ENCODE measurements at regions not wholly inside any gene's neighbourhood (a gene's known extent, or its start where the extent isn't known, plus 50 kb on each side); places are given as distances from the start of the nearest gene placed in this dataset.
"Not testable (repeated sequence)": the region's sequence is repeated elsewhere in the genome, so short reads cannot be mapped to it uniquely, and the experiment has no call there.

- DNase-seq (ENCODE audit: low read depth in 2 of 2), result no peak
Observed at GRCh38 chr1:232352366-232352765, 277.6 kb downstream of the SIPA1L2 start.

DNA sequence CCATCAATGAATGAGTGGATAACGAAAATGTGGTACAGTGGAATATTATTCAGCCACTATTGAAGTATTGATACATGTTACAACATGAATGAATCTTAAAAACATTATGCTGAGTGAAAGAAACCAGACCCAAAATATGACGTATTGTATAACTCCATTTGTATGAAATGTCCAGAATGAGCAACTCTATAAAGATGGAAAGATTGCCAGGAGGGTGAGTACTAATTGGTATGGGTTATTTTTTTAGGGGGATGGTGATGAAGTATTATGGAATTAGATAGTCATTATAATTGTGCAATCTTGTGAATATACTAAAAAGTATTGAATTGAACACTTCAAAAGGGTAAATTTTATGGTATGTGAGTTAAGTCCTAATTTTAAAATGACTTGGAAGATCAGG is 278.6 kb downstream of the SIPA1L2 start:
- DNase-seq (ENCODE audit: low read depth in 2 of 2), result no peak

DNA sequence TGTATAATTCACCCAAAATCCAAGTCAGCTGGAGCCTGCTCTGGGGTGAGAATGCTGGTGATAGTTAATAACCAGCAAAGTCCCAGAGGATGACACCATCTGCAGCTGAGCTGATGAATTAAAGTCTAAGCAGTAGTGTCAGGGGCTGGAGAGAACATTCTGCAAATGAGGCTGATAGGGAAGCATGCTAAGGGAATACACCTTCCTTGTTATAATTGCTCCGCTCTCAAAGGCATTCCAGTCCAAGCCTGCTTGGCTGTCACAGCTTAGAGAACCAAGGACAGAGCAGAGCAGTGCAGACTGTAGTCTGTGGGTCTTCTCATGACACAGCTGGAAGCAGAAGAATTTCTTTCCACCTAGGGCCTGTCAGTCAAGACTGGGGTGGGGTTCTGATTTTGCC is 283.1 kb downstream of the SIPA1L2 start:
- no peak for DNase-seq (ENCODE audit: low read depth in 2 of 2)

DNA sequence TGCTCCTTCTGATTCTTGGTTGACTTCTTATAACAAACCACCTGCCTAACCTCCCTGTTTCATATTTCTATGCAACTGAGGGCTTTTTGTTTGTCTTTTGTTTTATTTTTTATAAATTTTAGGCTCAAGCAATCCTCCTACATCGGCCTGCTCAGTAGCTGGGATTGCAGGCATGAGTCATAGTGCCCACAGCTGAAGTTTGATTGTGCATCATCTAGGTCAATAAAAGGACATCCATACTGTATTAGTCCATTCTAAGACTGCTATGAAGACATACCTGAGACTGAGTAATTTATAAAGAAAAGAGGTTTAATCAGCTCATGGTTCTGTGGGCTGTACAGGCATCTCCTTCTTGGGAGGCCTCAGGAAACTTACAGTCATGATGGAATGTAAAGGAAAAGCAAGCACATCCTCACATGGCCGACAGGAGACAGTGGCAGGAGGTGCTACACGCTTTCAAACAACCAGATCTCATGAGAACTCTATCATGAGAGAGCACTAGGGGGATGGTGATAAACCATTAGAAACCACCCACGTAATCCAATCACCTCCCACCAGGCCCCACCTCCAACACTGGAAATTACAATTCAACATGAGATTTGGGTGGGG is 285.0 kb downstream of the SIPA1L2 start:
- no peak for DNase-seq (ENCODE audit: low read depth in 2 of 2)

DNA sequence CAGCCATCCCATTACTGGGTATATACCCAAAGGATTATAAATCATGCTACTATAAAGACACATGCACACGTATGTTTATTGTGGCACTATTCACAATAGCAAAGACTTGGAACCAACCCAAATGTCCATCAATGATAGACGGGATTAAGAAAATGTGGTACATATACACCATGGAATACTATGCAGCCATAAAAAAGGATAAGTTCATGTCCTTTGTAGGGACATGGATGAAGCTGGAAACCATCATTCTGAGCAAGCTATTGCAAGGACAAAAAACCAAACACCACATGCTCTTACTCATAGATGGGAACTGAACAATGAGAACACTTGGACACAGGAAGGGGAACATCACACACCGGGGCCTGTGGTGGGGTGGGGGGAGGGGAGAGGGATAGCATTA is 285.7 kb downstream of the SIPA1L2 start:
- DNase-seq (ENCODE audit: low read depth in 2 of 2), result not testable (repeated sequence)

DNA sequence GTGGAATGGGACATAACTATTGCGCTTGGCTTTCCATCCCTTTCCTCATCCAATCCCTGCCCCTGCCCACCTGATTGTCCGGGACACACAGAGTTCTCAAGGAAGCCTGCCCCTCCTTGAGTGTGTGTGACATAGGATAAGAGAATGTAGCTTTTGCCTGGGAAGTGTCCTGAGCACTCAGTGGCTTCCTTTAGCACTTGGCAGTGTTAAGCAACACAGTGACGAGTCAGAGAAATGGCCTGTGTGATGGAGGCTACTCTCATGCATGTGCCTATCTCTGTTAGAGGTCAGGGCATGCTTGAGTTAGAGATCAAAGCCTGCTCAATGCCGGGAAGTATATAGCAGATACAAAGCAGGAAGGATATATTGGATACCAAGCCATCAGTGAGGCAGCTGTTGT is 289.5 kb downstream of the SIPA1L2 start:
- DNase-seq (ENCODE audit: low read depth in 2 of 2), result no peak

DNA sequence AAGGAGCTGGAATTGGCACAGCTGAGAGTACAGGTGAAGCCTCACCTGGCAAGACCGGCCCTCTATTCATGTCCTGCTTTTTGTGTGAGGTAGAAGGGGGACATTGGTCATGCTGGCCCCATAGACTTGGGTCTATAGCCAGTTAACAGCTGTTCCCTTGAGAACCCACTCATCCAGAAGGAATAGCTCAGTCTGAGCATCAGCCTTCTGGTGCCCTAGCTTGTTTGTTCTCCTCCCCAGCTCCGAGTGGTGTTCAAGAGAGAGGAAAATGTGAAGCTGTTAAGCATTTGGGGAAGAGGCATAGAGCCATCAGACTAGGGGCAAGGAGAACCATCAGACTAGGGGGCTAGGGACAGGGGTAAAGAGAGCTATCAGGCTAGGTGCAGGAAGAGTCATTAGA is 290.9 kb downstream of the SIPA1L2 start:
- no peak for DNase-seq (ENCODE audit: low read depth in 2 of 2)

GRCh38 chr1:232335741-232336293 is 294.1 kb downstream of the SIPA1L2 start:
- DNase-seq (ENCODE audit: low read depth in 2 of 2), result no peak

- DNase-seq (ENCODE audit: low read depth in 2 of 2), result no peak
Observed at GRCh38 chr1:232335261-232335660, 294.7 kb downstream of the SIPA1L2 start.

- DNase-seq (ENCODE audit: low read depth in 2 of 2), result no peak
Observed at GRCh38 chr1:232334811-232335210, 295.1 kb downstream of the SIPA1L2 start.

GRCh38 chr1:232334246-232334645 is 295.7 kb downstream of the SIPA1L2 start:
- DNase-seq (ENCODE audit: low read depth in 2 of 2), result no peak

- DNase-seq (ENCODE audit: low read depth in 2 of 2), result no peak
Observed at GRCh38 chr1:232333419-232333767, 296.5 kb downstream of the SIPA1L2 start.

- DNase-seq (ENCODE audit: low read depth in 2 of 2), result not testable (repeated sequence)
Observed at GRCh38 chr1:232332710-232333418, 297.1 kb downstream of the SIPA1L2 start.

DNA sequence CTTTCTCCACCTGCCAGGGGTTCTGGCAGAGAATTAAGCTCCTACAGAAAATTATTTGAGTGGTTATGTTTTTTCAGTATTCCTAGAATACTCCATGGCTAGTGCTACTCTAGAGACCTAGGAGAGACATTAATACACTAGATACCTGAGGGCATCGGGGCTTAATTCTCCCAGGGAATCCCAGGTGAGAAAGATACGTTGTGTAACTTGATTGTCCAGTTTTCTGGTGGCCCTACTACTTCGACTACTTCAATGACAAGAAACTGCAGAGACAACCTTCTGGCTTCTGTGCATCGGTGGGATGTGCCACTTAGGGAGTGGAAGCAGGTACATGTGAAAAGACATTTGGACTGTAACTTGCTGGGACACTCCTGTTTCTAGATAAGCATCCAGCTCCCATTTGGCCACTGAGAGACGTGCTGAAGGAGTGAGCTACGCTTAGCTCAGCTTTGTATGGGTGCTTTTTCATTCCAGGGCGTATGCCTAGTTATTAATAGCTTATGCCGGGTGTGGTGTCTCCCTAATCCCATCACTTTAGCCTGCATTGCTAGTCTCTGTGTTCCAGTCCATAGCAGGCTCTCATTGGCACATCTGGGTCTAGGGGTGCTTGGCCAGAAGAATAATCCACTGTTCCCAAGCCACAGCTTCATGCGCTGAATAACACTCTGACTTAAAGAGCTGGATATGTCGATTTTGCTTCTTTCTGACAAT is 300.7 kb downstream of the SIPA1L2 start:
- no peak for DNase-seq (ENCODE audit: low read depth in 2 of 2)

DNA sequence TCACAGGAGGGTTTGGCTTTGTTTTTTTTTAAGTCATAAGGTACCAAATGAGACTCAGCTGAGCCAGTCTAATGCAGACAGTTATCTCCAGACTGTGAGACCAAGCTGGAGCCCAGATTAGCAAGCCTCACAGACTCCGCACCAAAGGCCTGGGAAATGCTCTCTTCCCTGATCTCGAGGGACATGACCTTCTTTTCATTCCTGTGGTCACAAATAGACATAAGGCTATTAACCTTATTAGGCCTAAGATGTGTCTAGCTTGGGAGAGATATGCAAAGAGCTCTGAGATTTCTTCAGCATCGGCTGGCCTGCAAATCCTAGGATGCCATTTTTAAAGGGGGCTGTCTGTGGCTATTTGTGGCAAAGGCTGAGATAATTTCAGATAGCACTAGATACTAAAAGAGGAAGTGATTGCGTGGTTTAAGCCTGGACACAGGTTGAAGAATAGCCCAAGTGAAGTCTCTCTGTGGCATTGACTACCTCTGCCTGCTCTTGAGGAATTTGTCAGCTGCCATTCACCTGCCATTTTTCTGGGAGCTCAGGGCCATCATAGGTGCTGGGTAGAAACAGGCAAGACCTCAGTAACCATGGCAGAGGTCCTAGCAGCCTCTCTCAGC is 301.3 kb downstream of the SIPA1L2 start:
- no peak for DNase-seq (ENCODE audit: low read depth in 2 of 2)

DNA sequence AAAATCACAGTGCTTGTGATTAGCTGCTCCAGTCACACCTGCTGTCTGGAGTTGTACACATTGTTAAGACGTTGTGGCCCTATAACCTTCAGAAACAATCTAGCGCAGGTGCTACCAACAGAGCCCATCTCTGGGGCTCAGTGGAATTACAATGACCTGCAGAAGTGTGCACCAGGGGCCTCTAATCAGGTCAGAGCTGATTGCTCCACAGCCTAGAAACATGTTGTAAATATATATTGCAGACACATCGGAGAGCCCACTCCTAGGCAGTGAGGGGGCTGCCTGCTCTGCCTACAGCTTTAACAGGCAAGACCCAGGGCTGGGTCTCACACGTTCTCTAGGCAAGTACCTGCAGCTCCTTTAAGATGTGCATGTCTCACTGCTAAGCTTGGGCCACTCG is 302.0 kb downstream of the SIPA1L2 start:
- no peak for DNase-seq (ENCODE audit: low read depth in 2 of 2)

DNA sequence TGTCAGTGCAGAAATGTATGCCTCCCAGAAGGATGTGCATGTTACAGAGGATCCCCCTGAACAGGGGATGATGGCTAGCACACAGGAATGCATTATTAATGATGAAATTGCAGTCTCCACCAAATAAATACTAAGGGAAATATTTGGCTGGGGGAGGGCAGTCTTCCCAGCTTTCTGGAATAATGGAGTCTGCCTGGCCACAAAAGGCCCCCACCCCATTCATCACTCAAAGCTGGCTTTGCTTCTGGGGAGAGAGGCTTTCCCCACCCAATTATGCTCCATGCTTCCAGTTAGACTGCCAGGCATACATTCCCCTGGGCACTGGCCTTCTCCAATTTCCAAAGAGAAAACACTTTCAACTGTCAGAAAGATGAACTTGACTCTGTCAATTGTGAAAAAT is 302.7 kb downstream of the SIPA1L2 start:
- DNase-seq (ENCODE audit: low read depth in 2 of 2), result no peak

- no peak for DNase-seq (ENCODE audit: low read depth in 2 of 2)
Observed at GRCh38 chr1:232322162-232322734, 307.7 kb downstream of the SIPA1L2 start.

DNA sequence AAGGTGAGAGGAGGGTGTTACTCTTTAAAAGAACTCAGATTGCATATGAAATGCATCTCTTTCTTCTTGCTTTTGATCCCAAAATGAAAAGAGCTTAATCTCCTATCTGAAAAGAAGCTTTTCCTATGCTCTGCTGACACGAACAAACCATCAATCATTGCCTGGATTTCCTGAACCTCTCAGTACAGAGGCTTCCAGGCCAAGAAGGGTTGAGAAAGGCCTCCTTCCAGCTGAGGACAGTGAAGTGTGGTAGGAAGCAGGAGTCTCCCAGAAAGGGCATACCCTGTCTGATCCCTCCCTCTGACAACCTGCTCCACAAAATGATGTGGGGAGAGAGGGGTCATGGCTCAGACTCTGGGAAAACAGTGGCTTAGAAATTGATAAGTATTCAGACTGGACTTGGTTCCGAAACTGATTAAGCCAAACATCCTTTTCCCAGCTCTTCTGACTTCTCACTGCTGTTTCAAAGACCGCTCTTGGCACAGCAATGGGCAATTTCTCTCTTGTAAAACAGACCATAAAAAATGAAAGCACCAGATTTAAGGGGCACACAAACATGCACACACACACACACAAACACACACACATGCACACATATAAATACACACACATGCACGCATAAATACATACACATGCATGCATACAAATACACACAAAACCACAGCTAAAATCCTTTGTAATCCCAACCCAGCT is 310.3 kb downstream of the SIPA1L2 start:
- DNase-seq (ENCODE audit: low read depth in 2 of 2), result no peak

DNA sequence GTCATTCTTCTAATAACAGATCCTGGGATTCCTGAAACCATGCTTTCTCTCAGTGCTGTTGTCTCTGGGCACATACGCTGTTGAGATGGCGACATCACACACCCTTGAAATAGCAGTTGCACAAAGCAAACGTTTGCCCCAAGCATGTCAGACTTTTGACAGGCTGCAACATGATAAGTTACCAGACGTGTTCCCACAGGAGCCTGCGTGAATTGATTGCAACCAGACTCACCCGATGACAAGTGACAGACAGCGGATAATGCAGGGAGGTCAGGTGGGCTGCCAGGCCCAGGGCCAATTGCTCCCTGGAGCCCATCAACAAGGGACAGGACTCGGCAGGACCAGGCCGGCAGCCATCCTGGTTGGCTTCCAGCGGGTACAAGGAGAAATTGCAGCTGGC is 310.9 kb downstream of the SIPA1L2 start:
- no peak for DNase-seq (ENCODE audit: low read depth in 2 of 2)

- DNase-seq (ENCODE audit: low read depth in 2 of 2), result no peak
Observed at GRCh38 chr1:232318143-232318542, 311.8 kb downstream of the SIPA1L2 start.
